K562 (cell line): ENCODE measurements at regions not wholly inside any gene's neighbourhood (a gene's known extent, or its start where the extent isn't known, plus 50 kb on each side); places are given as distances from the start of the nearest gene placed in this dataset.

Experiments used
- ATAC-seq: fragments of 200-7000 bp; cut with Tn5 transposase; 3 replicates; pipeline ENCODE4 v1.9.1; 2020; ENCODE audit warnings: moderate library complexity
- BruUV-seq: library from RNA; stranded (reverse); fragments of 400-500 nt; replicated peaks from 2 replicates; lab custom pipeline; 2021; lab: Mats Ljungman, UMichigan
- CTCF ChIA-PET: fragments of 300-600 bp; formaldehyde crosslinking; extraction: SDS; loops from one replicate; lab custom pipeline; 2021; ENCODE audit warnings: low intra/inter-chr PET ratio; lab: Yijun Ruan, JAX
- POLR2A ChIA-PET: fragments of 300-600, 350-650 bp; sonication (Branson Sonifier 250); formaldehyde crosslinking; extraction: SDS; loops from one replicate; lab custom pipeline; 2021; ENCODE audit warnings: antibody characterized with exemption, inconsistent platforms; lab: Yijun Ruan, JAX
- DNase-seq, 4 experiments: peaks; one replicate each; pipeline versions ENCODE4 v3.0.0 to v3.0.0-alpha.2; 2011 to 2018; ENCODE audit warnings: low spot score in 3 of 4, mixed read lengths in 3 of 4; ENCODE audit errors: extremely low read depth in 1 of 4
- FAIRE-seq: peaks from 2 replicates; lab custom pipeline; 2011; peaks lifted over from hg19 to GRCh38; lab: Jason Lieb, UNC
- H2AFZ ChIP-seq: 2 replicates; pipeline ENCODE4 v1.6.0; 2011; ENCODE audit warnings: low read depth, low read length, control low read depth, inconsistent platforms
- H3K27ac ChIP-seq: fragments of 200-600 bp; 3 replicates; pipeline ENCODE4 v1.8.0; 2011; ENCODE audit warnings: low read depth, mild to moderate bottlenecking, control low read depth, inconsistent platforms, low read length, moderate library complexity, mixed read lengths; ENCODE audit errors: extremely low read depth
- H3K27me3 ChIP-seq, 2 experiments: fragments of 300-600 bp in 1 of 2; 2 replicates in 1 of 2; 3 replicates in 1 of 2; pipeline versions ENCODE4 v1.6.0 to v1.8.0; 2011; ENCODE audit warnings: inconsistent platforms in 2 of 2, low read length in 2 of 2, mild to moderate bottlenecking in 1 of 2, mixed read lengths in 1 of 2, moderate library complexity in 1 of 2; ENCODE audit not compliant: control insufficient read depth in 2 of 2, insufficient read depth in 2 of 2
- H3K36me3 ChIP-seq: fragments of 300-600 bp; 3 replicates; pipeline ENCODE4 v1.8.0; 2011; ENCODE audit warnings: mild to moderate bottlenecking, low read length, inconsistent platforms; ENCODE audit not compliant: control insufficient read depth, insufficient read depth
- H3K4me1 ChIP-seq, 2 experiments: fragments of 200-600 bp in 1 of 2; replicated peaks in 1 of 2; 2 replicates in 1 of 2; 3 replicates in 1 of 2; pipeline versions ENCODE4 v1.5.1 to v1.8.0; 2011; ENCODE audit warnings: inconsistent platforms in 2 of 2, low read length in 2 of 2, mild to moderate bottlenecking in 1 of 2, mixed read lengths in 1 of 2, moderate library complexity in 1 of 2; ENCODE audit not compliant: control insufficient read depth in 2 of 2, insufficient read depth in 2 of 2
- H3K4me2 ChIP-seq: 2 replicates; pipeline ENCODE4 v1.6.1; 2011; ENCODE audit warnings: low read length, control low read depth, inconsistent platforms, mixed read lengths; ENCODE audit not compliant: insufficient read depth
- H3K4me3 ChIP-seq: fragments of 200-600 bp; sonication (generic), shearing (Covaris generic); 2 replicates; pipeline ENCODE4 v1.5.1; 2016; ENCODE audit warnings: control low read depth, inconsistent platforms
- H3K79me2 ChIP-seq: fragments of 200-600 bp; 3 replicates; pipeline ENCODE4 v1.8.0; 2011; ENCODE audit warnings: low read length, inconsistent platforms; ENCODE audit not compliant: control insufficient read depth, insufficient read depth
- H3K9ac ChIP-seq, 2 experiments: 2 replicates each; pipeline versions ENCODE4 v1.6.0 to v1.6.1; 2011; ENCODE audit warnings: low read depth in 2 of 2, low read length in 2 of 2, control low read depth in 1 of 2, inconsistent platforms in 1 of 2, mild to moderate bottlenecking in 1 of 2, mixed read lengths in 1 of 2; ENCODE audit not compliant: insufficient read depth in 1 of 2
- H3K9me1 ChIP-seq: one replicate; pipeline ENCODE4 v1.6.0; 2011; ENCODE audit warnings: inconsistent platforms, mild to moderate bottlenecking, low read length, moderate library complexity; ENCODE audit not compliant: control insufficient read depth, insufficient read depth
- H3K9me3 ChIP-seq: replicated peaks from 2 replicates; pipeline ENCODE4 v1.5.1; 2011; ENCODE audit warnings: low read depth, low read length, inconsistent platforms; ENCODE audit not compliant: control insufficient read depth, insufficient read depth
- H4K20me1 ChIP-seq: replicated peaks from 2 replicates; pipeline ENCODE4 v1.6.1; 2011; ENCODE audit warnings: low read length, inconsistent platforms, mixed read lengths; ENCODE audit not compliant: control insufficient read depth, insufficient read depth
- ATF3 ChIP-seq, 2 experiments: fragments of 450-650 bp in 1 of 2; sonication (generic) in 1 of 2; formaldehyde crosslinking in 1 of 2; IDR thresholded peaks in 1 of 2; conservative IDR thresholded peaks in 1 of 2; 2 replicates each; pipeline versions ENCODE4 v1.6.1 to v1.8.1; 2016 to 2023; ENCODE audit warnings: mild to moderate bottlenecking in 2 of 2, moderate library complexity in 2 of 2, inconsistent platforms in 1 of 2, missing genetic modification reagents in 1 of 2
- E4F1 ChIP-seq: fragments of 250-450 bp; sonication (Bioruptor Pico); IDR thresholded peaks from 2 replicates; pipeline ENCODE4 v1.5.0; 2021; ENCODE audit warnings: mild to moderate bottlenecking, borderline replicate concordance
- ELF1 ChIP-seq: fragments of 200-800 bp; sonication (Bioruptor generic); IDR thresholded peaks from 2 replicates; pipeline ENCODE4 v1.6.1; 2016; ENCODE audit warnings: missing genetic modification characterization, missing compliant biosample characterization
- FOSL1 ChIP-seq: fragments of 200-800 bp; sonication (Bioruptor generic); conservative IDR thresholded peaks from 2 replicates; pipeline ENCODE4 v1.6.1; 2016; ENCODE audit warnings: missing genetic modification characterization, missing compliant biosample characterization
- GTF2A2 ChIP-seq: IDR thresholded peaks from 2 replicates; pipeline ENCODE4 v1.6.1; 2016; ENCODE audit warnings: mild to moderate bottlenecking, missing genetic modification characterization, missing compliant biosample characterization
- JUN ChIP-seq, 2 experiments: sonication (generic) in 1 of 2; formaldehyde crosslinking in 1 of 2; IDR thresholded peaks; 2 replicates each; pipeline versions ENCODE4 v1.6.1 to v1.8.0; 2012 to 2022; ENCODE audit warnings: borderline replicate concordance in 2 of 2, mild to moderate bottlenecking in 2 of 2, improper control_type of control experiment in 1 of 2, low read depth in 1 of 2, low read length in 1 of 2, missing genetic modification reagents in 1 of 2
- ZNF592 ChIP-seq: fragments of 450-650 bp; IDR thresholded peaks from 2 replicates; pipeline ENCODE4 v1.6.1; 2017; ENCODE audit warnings: antibody characterized with exemption, mild to moderate bottlenecking
- WGBS: fragments of 100-300 bp; shearing (Covaris generic); methylation state at CpG from one replicate; pipeline ENCODE4 v1.1.6; 2016; ENCODE audit warnings: low coverage, mixed read lengths; ENCODE audit not compliant: insufficient coverage; ENCODE audit errors: missing lambda C conversion rate; 5-methylcytosine and 5-hydroxymethylcytosine counted together
- in situ Hi-C: fragments of 300-500 bp; cut with MboI; formaldehyde crosslinking; loops from 4 replicates; pipeline ENCODE4 v1.15.0; 2018; ENCODE audit warnings: inconsistent platforms, mixed read lengths
- intact Hi-C: fragments of 100-400 bp; cut with micrococcal nuclease; formaldehyde crosslinking; loops from 2 replicates; pipeline ENCODE4 v1.14.2; 2022

GRCh38 chr21:35399002-35399530 lies 350.0 kb upstream of the RUNX1 start:
- ATAC-seq: 0 out of 3 replicates have a peak, but pooled peaks have one; percentile 11
- peak; percentile 74 for TF ChIP-seq FOSL1 (tag)
- TF ChIP-seq E4F1: 0 out of 2 replicates have a peak, but pooled peaks have one; percentile 21
- TF ChIP-seq GTF2A2 (tag): no peak
- TF ChIP-seq ATF3 (IDR thresholded peaks at IDR 0.05): peak; percentile 14; the same call in 1 of the 2 replicates
- TF ChIP-seq ATF3 (CRISPR knock-in tag; conservative IDR thresholded peaks at IDR 0.05): no peak
- TF ChIP-seq ELF1 (tag): no peak
- 0 out of 2 replicates have a peak, but pooled peaks have one; percentile 19 for TF ChIP-seq ZNF592
- TF ChIP-seq JUN (IDR thresholded peaks at IDR 0.05; ENCODE audit: borderline replicate concordance, low read depth, low read length): 0 out of 2 replicates have a peak, but pooled peaks have one; percentile 9
- TF ChIP-seq JUN (CRISPR knock-in tag; IDR thresholded peaks at IDR 0.05; ENCODE audit: borderline replicate concordance): no peak
- ChIA-PET CTCF (interaction anchor here (1.2 to 3.0 kb wide), 2 partner anchors 348 to 509 kb away, joined by 3 to 19 read pairs; no protein-coding TSS in a partner anchor), POLR2A (no interaction called here)
- 19% methylated on average over 7 of the region's 7 CpGs for WGBS
- peak; percentile 19 for FAIRE-seq
- no TSS peak for BruUV-seq
- intact Hi-C loops (loop anchor here (5.0 kb wide), 1 partner anchor 292 kb away; no protein-coding TSS in a partner anchor), in situ Hi-C loops (no loop called here)
- H3K4me3 ChIP-seq: no peak overlapping the region
- H3K9ac ChIP-seq: peak overlapping the region in 1 of 2 experiments; percentile 26; a peak in 1 of 4 replicates
- peak in 1 of 4 experiments; percentile 17 for DNase-seq
- H3K4me1 ChIP-seq: peaks cover 0 to 15% of the 10 kb centered on the region in 2 experiments; a peak in 3 of 5 replicates
- H3K4me2 ChIP-seq: peak overlapping the region; percentile 39
- H2AFZ ChIP-seq: peak overlapping the region; percentile 89
- no peaks in the 10 kb centered on the region for H3K36me3 ChIP-seq
- no peaks in the 10 kb centered on the region for H3K9me3 ChIP-seq
- no peaks in the 10 kb centered on the region for H3K9me1 ChIP-seq
- no peaks in the 10 kb centered on the region; a peak in 1 of 5 replicates for H3K27me3 ChIP-seq
- peak overlapping the region; percentile 13; the same call in 1 of the 3 replicates for H3K27ac ChIP-seq
- no peaks in the 10 kb centered on the region for H4K20me1 ChIP-seq
- no peaks in the 10 kb centered on the region for H3K79me2 ChIP-seq
